ENCODE measurements at regions not wholly inside any gene's neighbourhood (a gene's known extent, or its start where the extent isn't known, plus 50 kb on each side); places are given as distances from the start of the nearest gene placed in this dataset.
"Not testable (repeated sequence)": the region's sequence is repeated elsewhere in the genome, so short reads cannot be mapped to it uniquely, and the experiment has no call there.

GRCh38 chr4:53712408-53713020 lies 121.2 kb upstream of the LNX1 start:
- no peak for DNase-seq

GRCh38 chr4:53711926-53712325 lies 120.6 kb upstream of the LNX1 start:
- no peak for DNase-seq

GRCh38 chr4:53709693-53710092 lies 118.4 kb upstream of the LNX1 start:
- DNase-seq: no peak

GRCh38 chr4:53707491-53707890 lies 116.2 kb upstream of the LNX1 start:
- no peak for DNase-seq

GRCh38 chr4:53706422-53707032 lies 115.2 kb upstream of the LNX1 start:
- DNase-seq: peak; percentile 21

- no peak for DNase-seq
Measured at GRCh38 chr4:53705972-53706371, 114.7 kb upstream of the LNX1 start.

GRCh38 chr4:53705151-53705764 lies 114.0 kb upstream of the LNX1 start:
- DNase-seq: no peak

- no peak for DNase-seq
Measured at GRCh38 chr4:53704329-53704728, 113.0 kb upstream of the LNX1 start.

GRCh38 chr4:53703267-53703655 lies 112.0 kb upstream of the LNX1 start:
- DNase-seq: no peak

GRCh38 chr4:53702334-53703266 lies 111.3 kb upstream of the LNX1 start:
- DNase-seq: peak; percentile 9

- not testable (repeated sequence) for DNase-seq
Measured at GRCh38 chr4:53701260-53701659, 110.0 kb upstream of the LNX1 start.

- DNase-seq: not testable (repeated sequence)
Measured at GRCh38 chr4:53699310-53699709, 108.0 kb upstream of the LNX1 start.

- no peak for DNase-seq
Measured at GRCh38 chr4:53697016-53697685, 105.9 kb upstream of the LNX1 start.

GRCh38 chr4:53695540-53696463 lies 104.5 kb upstream of the LNX1 start:
- DNase-seq: no peak

- no peak for DNase-seq
Measured at GRCh38 chr4:53694666-53695065, 103.4 kb upstream of the LNX1 start.

- DNase-seq: no peak
Measured at GRCh38 chr4:53693909-53694308, 102.6 kb upstream of the LNX1 start.

- DNase-seq: no peak
Measured at GRCh38 chr4:53693408-53693807, 102.1 kb upstream of the LNX1 start.

GRCh38 chr4:53688186-53688790 lies 97.0 kb upstream of the LNX1 start:
- DNase-seq: peak; percentile 91

- no peak for DNase-seq
Measured at GRCh38 chr4:53686521-53686920, 95.2 kb upstream of the LNX1 start.

- DNase-seq: no peak
Measured at GRCh38 chr4:53684136-53685130, 93.1 kb upstream of the LNX1 start.
